ENCODE measurements at regions not wholly inside any gene's neighbourhood (a gene's known extent, or its start where the extent isn't known, plus 50 kb on each side); places are given as distances from the start of the nearest gene placed in this dataset.

DNA sequence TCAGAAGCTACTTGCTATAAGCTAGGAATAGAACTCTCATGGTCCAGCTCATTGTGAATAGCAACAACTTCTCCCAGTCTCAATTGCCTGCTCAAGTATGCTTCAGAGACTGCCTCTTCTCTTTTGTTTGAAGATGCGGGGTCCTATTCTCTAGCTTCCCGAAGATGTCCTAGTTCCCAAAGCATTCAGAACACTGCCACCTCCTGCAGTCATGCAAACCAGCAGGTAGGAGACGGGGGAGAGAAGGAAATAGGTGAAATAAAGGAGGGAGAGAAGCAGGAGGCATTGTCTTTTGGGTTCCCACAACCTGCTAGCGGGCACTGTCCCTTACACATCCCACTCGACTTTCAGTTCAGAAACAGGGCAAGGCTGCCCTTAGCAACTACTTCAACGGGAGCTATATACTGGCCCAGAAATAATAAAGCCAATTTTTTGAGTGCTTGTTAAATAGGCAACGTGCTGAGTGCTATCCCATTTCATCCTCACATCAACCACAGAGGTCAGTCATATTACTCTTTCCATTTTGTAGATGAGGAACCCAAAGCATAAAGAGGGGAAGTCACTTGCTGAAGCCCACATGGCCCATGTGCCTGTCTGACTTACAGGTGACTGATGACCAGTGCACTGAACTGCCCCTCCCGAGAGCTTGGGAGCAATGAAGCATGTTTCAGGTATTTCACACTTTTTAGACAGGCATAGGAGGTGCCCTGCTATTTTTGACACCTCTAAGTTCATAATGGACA is 61.9 kb upstream of the ATXN1 start:
- TF ChIP-seq CTCF (IDR thresholded peaks at IDR 0.05 in 4 of 5, conservative IDR thresholded peaks at IDR 0.05 in 1 of 5) (no peak), POLR2A (IDR thresholded peaks at IDR 0.05) (no peak)
